OCI-LY3 (cell line): ENCODE measurements at regions not wholly inside any gene's neighbourhood (a gene's known extent, or its start where the extent isn't known, plus 50 kb on each side); places are given as distances from the start of the nearest gene placed in this dataset.

Experiments used
- H2AFZ ChIP-seq: fragments of 200-600, 300-600 bp; shearing (Covaris generic); 2 replicates; pipeline ENCODE4 v1.6.0; 2014; ENCODE audit warnings: antibody characterized with exemption, low read depth, low read length
- H3K27ac ChIP-seq: fragments of 200-600, 300-600 bp; sonication (generic); 2 replicates; pipeline ENCODE4 v1.5.1; 2014; ENCODE audit warnings: mild to moderate bottlenecking, low read length, moderate library complexity, mixed read lengths
- H3K27me3 ChIP-seq: fragments of 200-600, 300-600 bp; sonication (generic); 2 replicates; pipeline ENCODE4 v1.6.1; 2014; ENCODE audit warnings: low read depth, low read length, mixed read lengths
- H3K36me3 ChIP-seq: fragments of 200-600, 300-600 bp; sonication (generic); replicated peaks from 2 replicates; pipeline ENCODE3; 2014; ENCODE audit warnings: low read depth, low read length, mixed read lengths
- H3K4me1 ChIP-seq: fragments of 300-600, 200-600 bp; sonication (generic); 2 replicates; pipeline ENCODE4 v1.6.1; 2014; ENCODE audit warnings: low read length, mixed read lengths
- H3K4me2 ChIP-seq: fragments of 200-600, 300-600 bp; sonication (generic); 2 replicates; pipeline ENCODE4 v1.6.1; 2014; ENCODE audit warnings: low read length, mixed read lengths
- H3K4me3 ChIP-seq: fragments of 300-600, 200-600 bp; sonication (generic); 2 replicates; pipeline ENCODE4 v1.5.1; 2014; ENCODE audit warnings: antibody characterized with exemption, mild to moderate bottlenecking, low read length, moderate library complexity
- H3K79me2 ChIP-seq: fragments of 300-600, 200-600 bp; shearing (Covaris generic); 2 replicates; pipeline ENCODE4 v1.6.1; 2014; ENCODE audit warnings: mild to moderate bottlenecking, low read length, mixed read lengths
- H3K9ac ChIP-seq: fragments of 300-600, 200-600 bp; shearing (Covaris generic); 2 replicates; pipeline ENCODE4 v1.6.0; 2014; ENCODE audit warnings: mild to moderate bottlenecking, low read length, moderate library complexity
- H3K9me3 ChIP-seq: fragments of 200-600, 300-600 bp; shearing (Covaris generic); 2 replicates; pipeline ENCODE4 v1.6.1; 2014; ENCODE audit warnings: low read length, mixed read lengths; ENCODE audit not compliant: insufficient read depth
- H4K20me1 ChIP-seq: fragments of 200-600, 300-600 bp; sonication (generic); 2 replicates; pipeline ENCODE4 v1.6.1; 2016; ENCODE audit warnings: low read length, mixed read lengths; ENCODE audit not compliant: insufficient read depth
- EZH2phosphoT487 ChIP-seq: fragments of 200-600 bp; shearing (Covaris generic); IDR thresholded peaks from 2 replicates; pipeline ENCODE4 v1.6.1; 2018; ENCODE audit warnings: antibody characterized with exemption, mixed run types, low read depth
- TF ChIP-seq, protein P1 (sequence below): fragments of 200-600, 300-600 bp; sonication (generic); IDR thresholded peaks from 2 replicates; pipeline ENCODE4 v1.5.1; 2014; ENCODE audit warnings: antibody characterized with exemption, low read length, low read depth

DNA sequence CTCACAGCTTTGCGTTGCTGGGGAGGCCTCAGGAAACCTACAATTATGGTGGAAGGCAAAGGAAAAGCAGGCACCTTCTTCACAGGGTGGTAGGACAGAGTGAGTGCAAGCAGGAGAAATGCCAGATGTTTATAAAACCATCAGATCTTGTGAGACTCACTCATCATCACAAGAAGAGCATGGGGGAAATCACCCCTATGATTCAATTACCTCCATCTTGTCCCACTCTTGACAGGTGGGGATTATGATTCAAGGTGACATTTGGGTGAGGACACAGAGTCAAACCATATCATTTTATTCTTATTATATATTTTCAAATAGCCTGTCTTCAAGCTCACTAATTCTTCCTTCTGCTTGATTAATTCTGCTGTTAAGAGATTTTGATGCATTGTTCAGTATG lies 665.3 kb downstream of the TRHDE start:
- no peaks in the 10 kb centered on the region for H3K4me1 ChIP-seq
- H3K27me3 ChIP-seq: no peaks in the 10 kb centered on the region
- H3K9me3 ChIP-seq: no peaks in the 10 kb centered on the region
- no peak overlapping the region for H3K9ac ChIP-seq
- H3K79me2 ChIP-seq: no peaks in the 10 kb centered on the region
- no peaks in the 10 kb centered on the region for H4K20me1 ChIP-seq
- no peak for TF ChIP-seq EZH2phosphoT487
- TF ChIP-seq, protein P1, sequence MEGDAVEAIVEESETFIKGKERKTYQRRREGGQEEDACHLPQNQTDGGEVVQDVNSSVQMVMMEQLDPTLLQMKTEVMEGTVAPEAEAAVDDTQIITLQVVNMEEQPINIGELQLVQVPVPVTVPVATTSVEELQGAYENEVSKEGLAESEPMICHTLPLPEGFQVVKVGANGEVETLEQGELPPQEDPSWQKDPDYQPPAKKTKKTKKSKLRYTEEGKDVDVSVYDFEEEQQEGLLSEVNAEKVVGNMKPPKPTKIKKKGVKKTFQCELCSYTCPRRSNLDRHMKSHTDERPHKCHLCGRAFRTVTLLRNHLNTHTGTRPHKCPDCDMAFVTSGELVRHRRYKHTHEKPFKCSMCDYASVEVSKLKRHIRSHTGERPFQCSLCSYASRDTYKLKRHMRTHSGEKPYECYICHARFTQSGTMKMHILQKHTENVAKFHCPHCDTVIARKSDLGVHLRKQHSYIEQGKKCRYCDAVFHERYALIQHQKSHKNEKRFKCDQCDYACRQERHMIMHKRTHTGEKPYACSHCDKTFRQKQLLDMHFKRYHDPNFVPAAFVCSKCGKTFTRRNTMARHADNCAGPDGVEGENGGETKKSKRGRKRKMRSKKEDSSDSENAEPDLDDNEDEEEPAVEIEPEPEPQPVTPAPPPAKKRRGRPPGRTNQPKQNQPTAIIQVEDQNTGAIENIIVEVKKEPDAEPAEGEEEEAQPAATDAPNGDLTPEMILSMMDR: no peak
- no peak overlapping the region for H3K4me3 ChIP-seq
- H3K36me3 ChIP-seq: no peaks in the 10 kb centered on the region
- H2AFZ ChIP-seq: no peak overlapping the region
- H3K27ac ChIP-seq: no peak overlapping the region
- H3K4me2 ChIP-seq: no peak overlapping the region

DNA sequence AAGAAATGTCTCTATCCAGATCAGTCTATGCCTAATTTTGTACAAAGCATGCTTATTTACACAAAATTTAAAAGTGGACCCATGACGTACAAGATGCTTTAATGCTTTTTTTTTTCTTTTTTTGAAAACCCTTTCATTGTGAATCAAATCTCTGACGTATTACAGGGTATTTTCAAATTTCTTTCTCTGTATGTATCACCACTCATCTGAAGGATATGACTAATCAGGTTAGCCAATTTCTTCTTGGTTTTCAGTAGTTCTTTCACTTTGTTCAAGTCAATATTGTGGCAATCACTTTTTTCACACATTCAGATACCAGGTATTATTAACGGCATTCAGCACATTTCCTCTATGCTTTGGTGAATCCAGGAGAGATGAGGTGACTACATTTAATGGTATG lies 685.3 kb downstream of the TRHDE start:
- H3K4me3 ChIP-seq: no peak overlapping the region
- H3K9me3 ChIP-seq: no peaks in the 10 kb centered on the region
- 0 out of 2 replicates have a peak overlapping the region, but pooled peaks have one; percentile 6 for H3K4me2 ChIP-seq
- no peaks in the 10 kb centered on the region for H3K36me3 ChIP-seq
- H4K20me1 ChIP-seq: no peaks in the 10 kb centered on the region
- H2AFZ ChIP-seq: no peak overlapping the region
- H3K79me2 ChIP-seq: no peaks in the 10 kb centered on the region
- H3K27me3 ChIP-seq: no peaks in the 10 kb centered on the region
- H3K4me1 ChIP-seq: peaks cover 6% of the 10 kb centered on the region; the same call in 1 of the 2 replicates
- TF ChIP-seq EZH2phosphoT487: no peak
- TF ChIP-seq, protein P1: no peak
- no peak overlapping the region for H3K27ac ChIP-seq
- H3K9ac ChIP-seq: no peak overlapping the region

DNA sequence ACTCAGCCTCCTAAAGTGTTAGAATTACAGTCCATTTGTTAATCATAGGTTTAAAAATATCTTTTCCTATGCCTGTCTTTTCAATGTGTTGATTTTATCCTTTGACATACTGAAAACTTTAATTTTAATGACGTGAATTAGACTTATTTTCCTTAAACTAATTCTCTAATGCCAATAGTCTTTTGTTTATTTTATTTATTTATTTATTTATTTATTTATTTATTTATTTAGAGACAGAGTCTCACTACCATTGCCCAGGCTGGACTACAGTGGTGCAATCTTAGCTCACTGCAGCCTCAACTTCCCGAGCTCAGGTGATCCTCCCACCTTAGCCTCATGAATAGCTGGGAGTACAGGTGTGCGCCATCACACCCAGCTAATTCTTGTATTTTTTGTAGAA lies 694.5 kb downstream of the TRHDE start:
- Histone ChIP-seq H3K27me3 (no peaks in the 10 kb centered on the region), H3K4me2 (no peak overlapping the region), H3K79me2 (no peaks in the 10 kb centered on the region), H4K20me1 (no peaks in the 10 kb centered on the region), H3K27ac (no peak overlapping the region), H3K9ac (no peak overlapping the region), H2AFZ (no peak overlapping the region), H3K36me3 (no peaks in the 10 kb centered on the region), H3K4me1 (peaks cover 6% of the 10 kb centered on the region; the same call in 1 of the 2 replicates), H3K9me3 (no peaks in the 10 kb centered on the region), H3K4me3 (no peak overlapping the region)
- TF ChIP-seq, protein P1: no peak
- no peak for TF ChIP-seq EZH2phosphoT487

DNA sequence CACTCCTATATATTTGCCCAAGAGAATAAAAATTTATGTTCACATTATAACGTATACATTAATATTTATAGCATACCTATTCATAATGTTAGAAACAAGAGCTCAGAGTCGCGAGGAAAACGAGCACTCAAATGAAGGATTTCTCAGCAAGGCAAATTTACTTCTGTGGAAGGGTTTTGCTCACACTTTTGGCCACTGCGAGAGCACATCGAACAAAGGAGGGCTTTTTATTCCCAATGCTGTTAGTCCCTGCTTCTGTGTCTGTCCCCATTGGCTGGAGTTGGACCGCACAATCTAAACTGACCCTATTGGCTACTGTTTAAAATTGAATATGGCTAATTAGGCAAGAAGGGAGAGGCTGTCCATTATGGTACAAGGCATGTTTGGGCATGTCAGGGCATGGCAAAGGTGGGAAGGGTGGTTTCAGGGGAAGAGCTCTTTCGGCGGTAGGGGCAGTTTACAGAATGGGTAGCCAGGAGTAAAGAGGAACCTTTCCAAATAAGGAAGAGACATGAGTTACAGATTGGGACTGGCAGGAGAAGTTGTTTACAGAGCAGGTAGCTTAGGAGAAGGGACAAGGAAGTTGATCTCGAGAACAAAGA lies 702.9 kb downstream of the TRHDE start:
- Histone ChIP-seq H3K36me3 (no peaks in the 10 kb centered on the region), H4K20me1 (no peaks in the 10 kb centered on the region), H3K4me2 (no peak overlapping the region), H2AFZ (no peak overlapping the region), H3K9me3 (no peaks in the 10 kb centered on the region), H3K79me2 (no peaks in the 10 kb centered on the region), H3K4me3 (no peak overlapping the region), H3K27me3 (no peaks in the 10 kb centered on the region), H3K27ac (no peak overlapping the region), H3K9ac (no peak overlapping the region), H3K4me1 (no peaks in the 10 kb centered on the region)
- no peak for TF ChIP-seq EZH2phosphoT487
- TF ChIP-seq, protein P1: no peak
